GM12892 (cell line): ENCODE measurements at regions not wholly inside any gene's neighbourhood (a gene's known extent, or its start where the extent isn't known, plus 50 kb on each side); places are given as distances from the start of the nearest gene placed in this dataset.

Experiments used
- DNase-seq: peaks from one replicate; pipeline ENCODE4 v3.0.0; 2011; ENCODE audit not compliant: insufficient read length
- FAIRE-seq: peaks from 2 replicates; lab custom pipeline; 2011; peaks lifted over from hg19 to GRCh38; lab: Jason Lieb, UNC
- POLR2A ChIP-seq: IDR thresholded peaks from 2 replicates; pipeline ENCODE4 v1.6.1; 2011; ENCODE audit warnings: low read depth, low read length, control low read depth
- POLR2AphosphoS5 ChIP-seq: IDR thresholded peaks from 2 replicates; pipeline ENCODE4 v1.6.1; 2011; ENCODE audit warnings: low read depth, low read length, control low read depth
- TAF1 ChIP-seq: IDR thresholded peaks from 2 replicates; pipeline ENCODE4 v1.6.1; 2011; ENCODE audit warnings: low read depth, mild to moderate bottlenecking, control low read depth, low read length, borderline replicate concordance

DNA sequence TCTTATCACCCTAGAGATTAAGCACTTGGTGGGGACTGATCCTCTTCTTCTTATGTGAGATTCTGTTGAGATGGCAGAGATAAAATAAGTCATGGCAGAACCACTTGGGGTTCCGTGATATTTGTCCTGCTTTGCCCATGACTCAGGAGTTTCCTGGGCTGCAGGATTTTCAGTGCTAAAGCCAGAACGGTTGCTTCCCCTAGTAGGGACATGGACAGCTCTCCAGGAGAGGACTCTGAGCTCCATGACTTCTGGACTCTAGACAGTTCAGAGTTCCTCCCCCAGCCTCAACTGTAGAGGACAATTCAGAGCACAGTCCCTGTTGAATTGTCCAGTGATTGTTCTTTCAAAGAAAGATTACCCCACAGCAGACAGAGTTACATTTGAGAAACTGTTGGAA, 98.8 kb downstream of the OLFM4 start:
- FAIRE-seq = no peak
- no peak for TF ChIP-seq POLR2AphosphoS5
- no peak for TF ChIP-seq TAF1
- TF ChIP-seq POLR2A = no peak
- no peak for DNase-seq

GRCh38 chr13:53129864-53130393, 101.3 kb downstream of the OLFM4 start:
- FAIRE-seq (no peak), DNase-seq (no peak)
- TF ChIP-seq POLR2A (no peak), TAF1 (no peak), POLR2AphosphoS5 (no peak)

DNA sequence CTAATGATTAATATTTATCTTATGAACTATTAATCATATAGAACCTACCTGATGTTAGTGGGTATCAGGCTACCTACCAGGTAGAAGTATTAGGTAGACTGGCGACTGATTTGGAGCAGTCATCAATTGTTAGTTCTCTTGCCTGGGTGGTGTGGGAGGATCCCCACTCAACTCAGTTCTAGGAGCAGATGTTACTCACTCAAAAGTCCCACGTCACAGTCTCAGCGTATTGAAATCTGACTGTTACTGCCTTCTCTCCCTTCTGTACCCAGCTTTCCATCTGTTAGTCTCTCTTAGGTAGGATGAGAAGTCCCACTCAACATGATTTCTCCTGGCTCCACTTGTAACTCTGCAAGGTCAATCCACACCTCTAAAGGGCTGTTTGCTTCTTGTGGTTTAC, 102.7 kb downstream of the OLFM4 start:
- TF ChIP-seq POLR2AphosphoS5 (no peak), POLR2A (no peak), TAF1 (no peak)
- no peak for FAIRE-seq
- no peak for DNase-seq

DNA sequence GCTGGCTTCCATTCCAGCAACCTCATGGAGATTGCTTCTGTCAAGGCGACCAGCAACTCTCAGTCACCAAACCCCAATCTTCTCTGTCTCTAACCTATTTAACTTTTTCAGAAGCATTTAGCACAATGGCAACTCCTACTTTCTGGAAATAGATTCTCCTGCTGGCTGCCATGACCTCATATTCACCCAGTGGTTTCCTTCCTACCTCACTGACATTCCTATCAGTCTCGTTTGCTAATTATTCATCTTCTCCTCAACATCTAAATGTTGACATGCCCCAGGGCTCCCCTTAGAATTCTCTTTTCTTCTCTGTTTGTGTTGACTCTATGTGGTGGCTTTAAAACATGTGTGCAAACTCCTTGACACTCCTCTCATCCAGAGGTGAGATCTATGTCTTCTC, 106.7 kb downstream of the OLFM4 start:
- TF ChIP-seq POLR2A (no peak), TAF1 (no peak), POLR2AphosphoS5 (no peak)
- FAIRE-seq (no peak), DNase-seq (no peak)

DNA sequence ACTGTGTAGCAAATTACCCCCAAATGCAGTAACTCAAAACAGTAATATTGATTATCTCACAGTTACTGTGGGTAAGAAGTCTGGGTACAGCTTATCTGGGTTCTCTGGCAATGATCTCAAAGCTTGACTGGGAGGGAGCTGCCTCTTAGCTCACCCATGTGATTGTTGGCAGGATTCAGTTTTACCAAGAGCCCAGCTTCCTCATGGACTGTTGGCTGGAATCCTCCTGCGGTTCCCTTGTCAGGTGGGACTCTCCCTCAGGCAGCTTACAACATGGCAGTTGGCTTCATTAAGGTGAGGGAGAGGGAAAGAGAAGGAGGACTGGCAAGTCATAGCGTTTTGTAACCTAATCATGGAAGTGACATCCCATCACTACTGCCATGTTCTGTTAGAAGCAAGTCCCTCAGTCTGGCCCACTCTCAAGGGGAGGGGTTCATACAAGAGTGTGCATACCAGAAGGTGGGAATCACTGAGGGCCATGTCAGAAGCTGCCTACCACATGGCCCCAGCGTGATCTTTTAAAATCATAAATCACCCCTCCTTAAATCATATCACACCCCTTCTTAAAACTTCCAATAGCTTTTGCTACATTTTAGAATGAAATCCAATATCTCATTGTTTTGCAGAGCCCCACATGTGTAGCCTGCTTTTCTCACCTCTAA, 108.1 kb downstream of the OLFM4 start:
- no peak for FAIRE-seq
- TF ChIP-seq POLR2AphosphoS5 = no peak
- no peak for TF ChIP-seq POLR2A
- TF ChIP-seq TAF1 = no peak
- no peak for DNase-seq

- TF ChIP-seq TAF1 = no peak
- no peak for TF ChIP-seq POLR2AphosphoS5
- TF ChIP-seq POLR2A = no peak
- FAIRE-seq = no peak
- no peak for DNase-seq
Observed at GRCh38 chr13:53137779-53138178, 109.2 kb downstream of the OLFM4 start.

DNA sequence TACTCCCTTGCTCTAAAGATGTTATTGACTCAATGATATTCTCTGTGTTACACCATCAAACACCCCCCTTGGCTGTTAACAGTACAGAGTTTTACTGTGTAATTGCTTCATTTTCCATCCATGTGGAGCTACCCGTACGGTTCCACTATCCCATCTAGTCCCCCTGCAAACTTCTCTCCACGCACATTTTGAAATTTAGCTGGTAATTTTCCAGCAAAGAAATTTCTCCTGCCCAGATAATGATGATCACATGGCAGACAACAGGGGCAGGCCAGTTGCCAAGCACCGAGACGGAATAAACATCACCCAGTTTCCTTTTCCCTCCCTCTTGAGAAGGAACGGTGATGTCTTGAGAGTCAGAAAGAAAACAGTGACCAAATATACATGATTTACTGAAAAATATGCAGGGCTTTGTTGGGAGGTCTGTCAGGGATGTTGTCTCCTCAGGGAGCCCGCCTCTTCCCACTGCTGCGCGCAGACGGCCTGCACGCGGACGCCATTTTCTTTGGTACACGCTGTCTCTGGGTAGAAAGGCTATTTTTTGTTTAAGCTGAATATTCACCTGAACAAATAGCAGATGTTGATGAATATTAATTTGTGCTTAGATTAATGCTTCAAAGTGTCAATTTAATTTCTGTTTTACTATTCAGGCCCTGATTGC, 109.9 kb downstream of the OLFM4 start:
- DNase-seq (no peak), FAIRE-seq (no peak)
- no peak for TF ChIP-seq TAF1
- TF ChIP-seq POLR2AphosphoS5 = no peak
- TF ChIP-seq POLR2A = no peak

GRCh38 chr13:53141336-53141735, 112.7 kb downstream of the OLFM4 start:
- DNase-seq = no peak
- TF ChIP-seq POLR2A = no peak
- no peak for TF ChIP-seq POLR2AphosphoS5
- TF ChIP-seq TAF1 = no peak
- FAIRE-seq = no peak

- FAIRE-seq (no peak), DNase-seq (no peak)
- TF ChIP-seq POLR2A (no peak), TAF1 (no peak), POLR2AphosphoS5 (no peak)
Observed at GRCh38 chr13:53142306-53142705, 113.7 kb downstream of the OLFM4 start.

DNA sequence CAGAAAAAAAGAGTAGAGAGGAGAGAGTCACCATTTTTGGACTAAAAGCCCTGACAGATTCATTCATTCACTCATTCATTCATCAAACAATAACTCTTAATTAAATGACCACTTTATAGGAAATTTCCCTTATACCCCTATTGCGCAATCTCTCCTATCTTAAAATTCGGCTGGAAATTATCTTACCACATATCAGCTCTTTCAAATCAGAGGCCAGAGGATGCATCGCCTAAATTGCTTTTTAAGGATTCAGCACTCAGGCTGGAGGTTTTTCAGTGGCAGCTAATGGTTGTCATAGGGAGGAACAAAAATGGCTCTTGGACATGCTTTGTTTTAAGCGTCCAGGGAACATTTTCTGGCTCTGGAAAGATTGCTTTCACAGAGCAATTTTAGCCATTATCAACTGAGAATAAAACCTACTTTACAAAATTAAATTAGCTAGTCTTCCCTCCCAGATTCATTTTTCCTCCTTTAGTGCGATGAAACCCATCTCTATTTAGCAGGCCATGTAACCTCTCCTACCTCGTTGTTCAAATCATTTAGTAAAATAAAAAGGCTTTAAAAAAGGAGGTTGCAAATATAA, 115.2 kb downstream of the OLFM4 start:
- no peak for TF ChIP-seq POLR2A
- TF ChIP-seq TAF1 = no peak
- no peak for TF ChIP-seq POLR2AphosphoS5
- FAIRE-seq (no peak), DNase-seq (no peak)

DNA sequence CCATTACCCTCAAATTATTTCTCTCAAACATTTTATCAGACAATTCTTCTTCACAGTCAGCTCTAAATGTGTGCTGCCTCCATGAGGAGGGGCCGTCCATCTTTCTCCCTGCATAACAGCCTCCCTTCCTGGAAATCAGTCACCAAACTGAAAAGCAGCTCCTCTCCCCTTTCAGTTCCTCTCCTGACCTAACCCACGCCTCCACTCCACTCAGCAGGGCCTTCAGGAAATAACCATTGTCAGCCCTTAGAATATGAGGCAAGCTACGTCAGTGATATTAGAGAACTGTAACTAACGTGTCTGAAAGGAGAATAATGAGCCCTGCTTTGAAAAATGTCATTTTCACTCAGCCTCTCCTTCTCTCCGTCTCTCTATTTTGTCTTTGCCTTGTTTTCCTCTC, 116.2 kb downstream of the OLFM4 start:
- no peak for FAIRE-seq
- TF ChIP-seq TAF1 = no peak
- TF ChIP-seq POLR2A = no peak
- TF ChIP-seq POLR2AphosphoS5 = no peak
- no peak for DNase-seq

- no peak for DNase-seq
- FAIRE-seq = no peak
- TF ChIP-seq TAF1 (no peak), POLR2AphosphoS5 (no peak), POLR2A (no peak)
Observed at GRCh38 chr13:53150568-53150967, 122.0 kb downstream of the OLFM4 start.
